Peyer's patch (tissue), 4 donors: ENCODE measurements at regions not wholly inside any gene's neighbourhood (a gene's known extent, or its start where the extent isn't known, plus 50 kb on each side); places are given as distances from the start of the nearest gene placed in this dataset.

Experiments used
- DNase-seq, 3 donors: peaks; one replicate each; pipeline ENCODE4 v3.0.0-alpha.2; 2017 to 2019
- H3K27ac ChIP-seq, 4 donors: fragments of 200-600 bp; sonication (generic); one replicate each; pipeline ENCODE4 v1.5.1; 2016 to 2019
- H3K27me3 ChIP-seq, 2 donors: fragments of 200-600 bp; sonication (generic); one replicate each; pipeline ENCODE4 v1.5.1; 2019
- H3K36me3 ChIP-seq, 3 donors: fragments of 200-600 bp; sonication (generic); one replicate each; pipeline ENCODE4 v1.5.1; 2016 to 2019
- H3K4me1 ChIP-seq, 4 donors: fragments of 200-600 bp; sonication (generic); one replicate each; pipeline ENCODE4 v1.5.1; 2016 to 2019
- H3K4me3 ChIP-seq, 4 donors: fragments of 200-600 bp; sonication (generic); 1 replicate in 3 of 4; 2 replicates in 1 of 4; pipeline ENCODE4 v1.5.1; 2016 to 2019; ENCODE audit warnings: mild to moderate bottlenecking in 1 of 4
- H3K9me3 ChIP-seq, 4 donors: fragments of 200-600 bp; sonication (generic); one replicate each; pipeline ENCODE4 v1.5.1; 2016 to 2019; ENCODE audit warnings: mild to moderate bottlenecking in 1 of 4
- POLR2A ChIP-seq, 2 donors: fragments of 450-650 bp; IDR thresholded peaks; one replicate each; pipeline ENCODE4 v1.5.1; 2017; ENCODE audit warnings: antibody characterized with exemption in 2 of 2, mild to moderate bottlenecking in 2 of 2, moderate library complexity in 2 of 2
- TF ChIP-seq, protein P1 (sequence below), 6 experiments: fragments of 450-650 bp in 4 of 6; fragments of 200-600 bp in 2 of 6; sonication (generic) in 1 of 6; IDR thresholded peaks; one replicate each; pipeline ENCODE4 v1.5.1; 2017 to 2019; ENCODE audit warnings: antibody characterized with exemption in 6 of 6, mild to moderate bottlenecking in 3 of 6, moderate library complexity in 1 of 6

DNA sequence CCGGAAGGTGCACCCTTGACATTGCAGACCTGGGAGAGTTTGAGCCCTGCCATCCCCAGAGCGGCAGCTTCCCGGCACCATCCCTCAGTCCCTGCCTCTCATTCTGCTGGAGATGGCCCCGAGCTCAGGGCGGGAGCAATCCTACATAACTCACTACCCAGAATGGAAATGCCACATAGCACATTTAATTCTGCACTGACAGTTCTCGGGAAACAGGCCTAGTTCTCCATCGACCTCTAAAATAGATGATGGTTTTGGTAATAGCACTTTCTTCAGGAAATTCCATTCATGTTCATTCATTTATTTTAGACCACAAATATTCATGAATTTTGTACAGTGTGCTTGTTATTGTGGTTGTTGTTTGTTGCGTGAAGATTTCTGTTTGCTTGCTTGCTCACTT lies 92.9 kb upstream of the SLC14A2 start:
- Histone ChIP-seq H3K4me1 (no peaks in the 10 kb centered on the region), H3K27me3 (no peaks in the 10 kb centered on the region), H3K36me3 (no peaks in the 10 kb centered on the region), H3K4me3 (no peak overlapping the region), H3K9me3 (no peaks in the 10 kb centered on the region), H3K27ac (peak overlapping the region in 1 of 4 donors; percentile 37)
- no peak for DNase-seq
- TF ChIP-seq, protein P1, sequence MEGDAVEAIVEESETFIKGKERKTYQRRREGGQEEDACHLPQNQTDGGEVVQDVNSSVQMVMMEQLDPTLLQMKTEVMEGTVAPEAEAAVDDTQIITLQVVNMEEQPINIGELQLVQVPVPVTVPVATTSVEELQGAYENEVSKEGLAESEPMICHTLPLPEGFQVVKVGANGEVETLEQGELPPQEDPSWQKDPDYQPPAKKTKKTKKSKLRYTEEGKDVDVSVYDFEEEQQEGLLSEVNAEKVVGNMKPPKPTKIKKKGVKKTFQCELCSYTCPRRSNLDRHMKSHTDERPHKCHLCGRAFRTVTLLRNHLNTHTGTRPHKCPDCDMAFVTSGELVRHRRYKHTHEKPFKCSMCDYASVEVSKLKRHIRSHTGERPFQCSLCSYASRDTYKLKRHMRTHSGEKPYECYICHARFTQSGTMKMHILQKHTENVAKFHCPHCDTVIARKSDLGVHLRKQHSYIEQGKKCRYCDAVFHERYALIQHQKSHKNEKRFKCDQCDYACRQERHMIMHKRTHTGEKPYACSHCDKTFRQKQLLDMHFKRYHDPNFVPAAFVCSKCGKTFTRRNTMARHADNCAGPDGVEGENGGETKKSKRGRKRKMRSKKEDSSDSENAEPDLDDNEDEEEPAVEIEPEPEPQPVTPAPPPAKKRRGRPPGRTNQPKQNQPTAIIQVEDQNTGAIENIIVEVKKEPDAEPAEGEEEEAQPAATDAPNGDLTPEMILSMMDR (IDR thresholded peaks at IDR 0.05): no peak
- no peak for TF ChIP-seq POLR2A (IDR thresholded peaks at IDR 0.05)

GRCh38 chr18:45525301-45525700 lies 90.0 kb upstream of the SLC14A2 start:
- H3K9me3 ChIP-seq: no peaks in the 10 kb centered on the region
- H3K36me3 ChIP-seq: no peaks in the 10 kb centered on the region
- no peak for DNase-seq
- H3K27ac ChIP-seq: no peak overlapping the region
- TF ChIP-seq, protein P1 (IDR thresholded peaks at IDR 0.05): no peak
- no peak for TF ChIP-seq POLR2A (IDR thresholded peaks at IDR 0.05)
- no peaks in the 10 kb centered on the region for H3K27me3 ChIP-seq
- no peak overlapping the region for H3K4me3 ChIP-seq
- no peaks in the 10 kb centered on the region for H3K4me1 ChIP-seq

DNA sequence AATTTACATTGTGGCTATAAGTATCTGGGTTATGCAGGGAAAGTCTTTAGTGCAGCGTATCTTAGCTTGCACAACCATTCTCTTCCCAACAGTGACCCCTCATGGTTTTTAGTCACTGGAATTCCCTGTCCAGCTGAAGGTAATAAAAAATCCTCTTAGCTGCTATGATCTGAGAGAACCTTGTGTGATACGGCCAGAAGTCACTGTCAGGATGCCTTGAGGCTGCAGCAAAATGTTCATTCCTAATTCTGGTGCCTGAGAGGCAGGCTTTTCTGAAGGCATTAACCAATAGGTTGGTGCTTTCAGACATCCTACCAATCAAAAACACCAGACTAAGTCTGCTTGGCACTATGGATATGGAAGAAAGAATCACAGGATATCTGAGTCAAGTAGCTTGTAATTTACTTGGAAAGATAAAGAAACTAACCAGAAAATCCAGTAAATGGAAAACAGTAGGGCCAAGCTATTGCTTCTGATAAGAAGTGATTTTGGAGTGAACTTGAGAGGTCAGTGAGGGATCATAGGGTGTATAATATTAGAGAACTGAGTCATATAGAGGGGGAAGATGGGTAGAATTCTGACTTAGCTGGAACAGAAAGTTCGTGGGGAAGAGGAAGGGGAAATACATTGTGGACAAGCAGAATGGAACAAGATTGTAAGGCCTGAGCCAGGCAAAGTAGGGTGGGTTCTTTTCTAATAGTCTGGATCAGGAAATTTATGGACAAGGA lies 89.0 kb upstream of the SLC14A2 start:
- peak overlapping the region in 1 of 4 donors; percentile 24 for H3K27ac ChIP-seq
- DNase-seq: no peak
- no peaks in the 10 kb centered on the region for H3K27me3 ChIP-seq
- H3K9me3 ChIP-seq: no peaks in the 10 kb centered on the region
- no peak overlapping the region for H3K4me3 ChIP-seq
- H3K36me3 ChIP-seq: no peaks in the 10 kb centered on the region
- no peaks in the 10 kb centered on the region for H3K4me1 ChIP-seq
- TF ChIP-seq, protein P1 (IDR thresholded peaks at IDR 0.05): peak in 1 of 6 experiments; percentile 21
- TF ChIP-seq POLR2A (IDR thresholded peaks at IDR 0.05): no peak

DNA sequence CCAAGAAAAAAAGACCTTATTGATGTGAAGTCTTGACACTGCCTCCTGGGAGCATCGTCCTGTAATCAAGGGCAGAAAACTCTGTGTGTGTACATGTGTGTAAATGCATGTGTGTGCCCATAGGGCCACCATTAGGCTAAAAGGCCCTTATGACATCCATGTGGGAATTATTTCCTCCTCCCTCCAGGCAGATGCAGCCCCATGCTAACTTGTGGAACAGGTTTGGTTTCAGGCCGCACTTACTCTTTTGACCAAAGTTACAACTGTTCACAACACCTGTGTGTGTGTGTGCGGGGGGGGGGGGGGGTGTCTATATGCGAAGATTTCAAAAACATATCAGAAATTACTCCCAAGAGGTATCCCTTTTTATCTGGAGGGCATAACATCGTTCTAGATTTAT lies 87.4 kb upstream of the SLC14A2 start:
- H3K36me3 ChIP-seq: no peaks in the 10 kb centered on the region
- H3K9me3 ChIP-seq: no peaks in the 10 kb centered on the region
- no peak overlapping the region for H3K27ac ChIP-seq
- no peaks in the 10 kb centered on the region for H3K4me1 ChIP-seq
- no peak for DNase-seq
- no peaks in the 10 kb centered on the region for H3K27me3 ChIP-seq
- TF ChIP-seq, protein P1 (IDR thresholded peaks at IDR 0.05): no peak
- TF ChIP-seq POLR2A (IDR thresholded peaks at IDR 0.05): no peak
- H3K4me3 ChIP-seq: no peak overlapping the region

GRCh38 chr18:45528712-45529336 lies 86.5 kb upstream of the SLC14A2 start:
- no peak for DNase-seq
- Histone ChIP-seq H3K4me1 (no peaks in the 10 kb centered on the region), H3K27ac (no peak overlapping the region), H3K27me3 (no peaks in the 10 kb centered on the region), H3K9me3 (no peaks in the 10 kb centered on the region), H3K4me3 (no peak overlapping the region), H3K36me3 (no peaks in the 10 kb centered on the region)
- no peak for TF ChIP-seq POLR2A (IDR thresholded peaks at IDR 0.05)
- TF ChIP-seq, protein P1 (IDR thresholded peaks at IDR 0.05): no peak
